HG03565 (cell line): ENCODE measurements at regions not wholly inside any gene's neighbourhood (a gene's known extent, or its start where the extent isn't known, plus 50 kb on each side); places are given as distances from the start of the nearest gene placed in this dataset.
A peak's percentile ranks its signal among the peaks of the same experiment; 100 is the strongest.

Source experiments
- ATAC-seq: cut with Tn5 transposase; IDR thresholded peaks from one replicate; pipeline ENCODE4 v1.9.1; 2021; ENCODE audit warnings: mild to moderate bottlenecking, moderate library complexity; ENCODE audit not compliant: unreplicated experiment

DNA sequence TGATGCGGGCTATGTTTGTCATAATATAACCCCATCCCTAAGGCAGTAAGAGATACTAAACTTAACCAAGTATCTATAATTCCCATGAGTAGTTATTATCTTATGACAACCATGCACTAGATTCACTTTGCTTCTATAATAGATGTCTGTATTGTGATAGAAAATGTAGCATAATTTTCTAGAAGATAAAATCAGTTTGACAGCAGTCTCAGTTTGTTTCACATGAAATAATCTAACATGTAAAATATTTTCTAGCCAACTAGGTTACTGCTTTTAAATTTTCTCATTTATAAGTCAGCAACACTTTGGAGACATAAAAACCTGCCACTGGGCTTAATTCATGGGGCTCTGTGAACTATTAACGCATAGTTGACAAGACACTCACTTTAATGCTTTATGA is 1410.7 kb upstream of the ATXN8OS start:
- ATAC-seq, result no peak

DNA sequence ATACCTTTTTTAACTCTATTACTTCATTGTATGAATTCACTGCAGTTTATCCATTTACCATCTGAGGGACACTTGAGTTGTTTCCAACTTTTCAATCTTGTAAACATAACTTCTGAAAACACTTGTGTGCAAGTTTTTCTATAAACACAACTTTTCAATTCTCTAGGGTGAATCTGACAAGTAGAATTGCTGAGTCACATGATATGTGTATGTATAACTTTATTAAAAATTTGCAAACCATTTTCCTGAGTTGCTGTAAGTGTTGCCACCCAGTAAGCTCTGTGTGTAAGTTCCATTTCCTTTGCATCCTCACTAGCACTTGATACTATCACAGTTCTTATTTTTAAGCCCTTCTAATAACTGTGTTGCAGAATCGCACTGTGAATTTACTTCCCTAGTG is 1415.6 kb upstream of the ATXN8OS start:
- no peak for ATAC-seq

DNA sequence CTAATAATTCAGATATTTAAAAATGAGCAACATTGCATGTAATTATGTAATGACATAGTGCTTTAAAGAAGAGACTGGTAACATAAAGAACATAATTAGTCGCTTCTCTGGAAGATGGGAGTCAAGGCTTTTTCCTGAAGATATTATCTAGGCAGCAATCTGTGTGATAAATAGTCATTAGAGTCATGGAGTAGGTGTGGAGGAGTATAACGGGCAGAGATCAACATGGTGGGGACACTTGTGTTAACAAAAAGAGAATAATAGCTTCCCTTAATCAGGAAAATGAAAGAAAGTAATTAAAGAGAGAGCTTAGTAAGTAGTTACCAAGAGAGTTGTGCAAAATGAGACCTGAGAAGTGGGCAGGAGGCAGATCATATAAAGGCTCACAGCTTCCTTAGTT is 1417.1 kb upstream of the ATXN8OS start:
- ATAC-seq, result no peak

DNA sequence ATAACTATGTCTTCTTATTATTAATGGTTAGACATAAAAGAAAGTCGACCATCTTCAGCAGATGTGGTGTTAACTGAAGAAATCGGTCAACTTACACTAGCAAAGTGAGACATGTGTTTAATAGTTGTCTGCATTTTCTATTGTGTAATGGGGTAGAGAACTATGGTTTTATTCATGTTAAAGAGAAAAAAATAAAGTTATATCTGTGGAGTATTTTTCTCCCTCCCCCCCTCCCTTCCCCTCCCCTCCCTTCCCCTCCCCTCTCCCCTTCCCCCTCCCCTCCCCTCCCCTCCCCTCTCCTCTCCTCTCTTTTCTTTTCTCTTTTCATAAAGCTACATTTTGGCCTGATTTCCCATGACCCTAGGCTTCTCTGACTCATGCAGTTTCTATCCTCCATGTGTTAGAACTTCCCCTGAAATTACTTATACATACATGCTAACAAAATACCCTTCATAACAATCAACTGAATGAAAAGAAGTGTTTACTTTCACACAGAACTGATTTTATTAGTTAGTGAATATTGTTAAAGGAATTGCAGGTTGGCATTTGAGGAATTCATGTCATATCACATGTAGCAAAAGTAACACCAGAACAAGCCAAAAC is 1431.0 kb upstream of the ATXN8OS start:
- ATAC-seq, result no peak

DNA sequence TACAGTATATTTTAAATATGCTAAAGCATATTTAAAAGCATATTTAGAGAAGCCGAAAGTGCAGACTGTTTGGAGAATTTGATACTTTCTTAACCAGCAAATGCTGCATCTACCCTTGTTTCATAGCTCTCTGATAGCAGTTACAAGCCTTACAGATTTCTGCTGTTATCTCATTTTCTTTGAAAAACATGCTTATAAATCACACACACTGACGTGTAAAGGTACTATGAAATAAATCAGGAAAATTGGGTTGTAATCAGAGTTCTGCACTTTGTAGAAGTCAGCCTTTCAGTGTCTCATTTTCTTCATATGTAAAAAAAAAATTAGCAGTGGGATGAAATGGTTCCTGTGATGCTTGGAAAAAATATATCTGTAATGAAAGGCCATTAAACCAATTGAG is 1432.4 kb upstream of the ATXN8OS start:
- no peak for ATAC-seq

DNA sequence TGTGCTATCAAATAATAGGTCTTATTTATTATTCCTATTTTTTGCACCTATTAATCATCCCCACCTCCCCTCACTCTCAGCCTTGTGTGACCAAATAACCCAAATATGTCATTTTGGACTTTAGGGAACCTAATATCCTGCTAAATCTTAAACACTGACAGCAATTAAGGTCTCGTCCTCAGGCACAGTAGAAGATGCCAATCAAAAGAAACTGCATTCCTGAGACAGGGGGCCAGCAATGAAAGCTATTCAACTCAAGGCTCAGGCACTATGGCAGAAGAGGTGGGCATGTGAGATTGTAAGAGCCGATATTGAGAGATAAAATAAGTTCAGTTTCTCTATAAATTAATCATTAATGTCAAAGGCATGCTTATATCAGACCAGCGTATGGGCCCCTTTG is 1437.7 kb upstream of the PCDH9 start:
- no peak for ATAC-seq

DNA sequence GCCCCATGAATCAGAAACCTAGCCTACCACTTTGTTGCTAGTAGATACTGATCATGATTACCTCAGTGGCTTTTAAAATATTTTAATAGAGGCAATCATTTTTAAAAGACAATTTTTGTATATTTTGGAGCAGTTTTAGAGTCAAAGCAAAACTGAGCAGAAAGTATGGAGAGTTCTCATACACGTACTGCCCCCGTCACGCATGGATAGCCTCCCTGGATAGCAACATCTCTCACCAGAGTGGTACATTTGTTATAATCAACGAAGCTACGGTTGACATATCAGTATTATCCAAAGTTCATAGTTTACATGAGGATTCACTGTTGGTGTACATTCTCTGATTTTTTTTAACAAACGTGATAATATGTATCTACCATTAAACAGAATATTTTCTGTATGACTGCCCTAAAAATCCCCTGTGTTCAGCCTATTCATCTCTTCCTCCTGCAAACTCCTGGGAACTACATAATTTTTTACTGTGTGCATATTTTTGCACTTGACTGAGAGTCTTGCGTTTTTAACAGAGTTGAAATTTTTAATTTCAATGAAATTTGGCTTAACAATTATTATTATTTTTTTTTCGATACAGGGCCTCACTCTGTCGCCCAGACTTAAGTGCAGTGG is 1436.8 kb upstream of the PCDH9 start:
- ATAC-seq, result peak; percentile 52

DNA sequence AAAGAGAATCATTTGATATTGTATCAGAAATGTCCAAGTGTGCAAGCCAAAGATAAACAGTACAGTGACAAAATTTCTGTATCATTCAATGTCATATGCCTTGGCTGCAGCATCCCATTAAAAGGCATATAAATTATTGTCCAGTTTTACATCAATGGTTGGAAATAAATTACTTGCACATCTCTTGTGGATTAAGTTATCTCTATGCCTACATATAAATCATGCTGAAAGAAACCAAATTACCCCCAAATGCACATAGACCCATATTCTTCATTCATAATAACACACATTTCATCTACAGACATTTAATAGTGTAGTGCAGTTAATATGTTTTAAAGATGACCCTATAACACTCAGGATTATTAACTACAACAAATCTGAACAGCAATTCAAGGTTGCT is 1415.7 kb upstream of the PCDH9 start:
- no peak for ATAC-seq

DNA sequence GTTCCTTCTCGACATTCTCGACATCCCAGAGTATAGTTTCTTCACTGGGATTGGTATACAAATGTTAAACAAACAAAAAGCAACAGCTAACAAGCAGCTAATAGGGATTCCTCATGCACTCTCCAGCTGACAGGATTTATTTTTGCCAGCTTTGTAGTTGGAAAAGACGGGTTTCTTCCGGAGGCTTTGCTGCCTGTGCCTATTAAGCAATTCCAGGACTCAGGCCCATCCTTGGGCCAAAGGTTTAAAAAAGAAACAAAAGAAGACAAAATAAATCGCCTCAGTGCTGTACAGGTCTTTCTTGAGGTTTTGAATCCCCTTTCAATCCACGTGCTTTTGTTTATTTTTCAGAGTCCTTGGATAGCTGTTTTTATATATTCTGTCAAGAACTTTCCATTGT is 1414.5 kb upstream of the PCDH9 start:
- ATAC-seq, result no peak

DNA sequence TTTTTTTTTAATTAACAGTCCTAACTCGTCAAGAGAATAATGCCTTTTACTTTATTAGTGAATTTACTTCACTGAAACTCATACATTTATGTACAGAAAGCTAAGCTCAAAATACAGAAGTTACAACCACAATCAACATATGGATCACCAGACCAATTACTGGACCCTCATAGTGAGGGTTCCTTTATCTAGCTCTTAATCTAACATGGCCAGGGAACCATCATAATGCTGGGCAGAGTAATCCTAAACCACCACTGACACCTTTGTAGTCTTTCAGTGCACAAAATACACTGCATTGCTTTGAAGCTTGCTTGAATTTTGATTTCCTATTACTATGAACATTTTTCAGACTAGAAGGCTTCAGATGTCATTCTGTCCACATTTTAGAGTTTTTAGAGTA is 1406.6 kb upstream of the PCDH9 start:
- no peak for ATAC-seq

DNA sequence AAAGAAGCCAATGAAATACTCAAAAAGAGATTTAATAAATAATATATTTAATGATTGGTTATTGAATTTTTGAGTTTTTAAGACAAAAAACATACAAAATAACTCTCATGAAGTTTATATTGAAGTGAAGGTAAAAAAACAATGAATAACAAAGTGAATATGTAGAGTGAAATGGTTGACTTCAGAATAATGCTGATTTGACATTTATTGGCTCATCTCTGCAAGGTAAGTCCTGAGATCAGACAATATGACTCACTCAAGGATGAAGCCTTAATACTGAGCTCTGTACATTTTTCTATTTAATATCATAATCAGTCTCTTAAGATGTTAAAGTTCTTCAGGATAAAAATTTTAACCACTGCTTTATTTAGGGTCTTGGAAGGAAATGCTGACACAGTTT is 1398.9 kb upstream of the PCDH9 start:
- no peak for ATAC-seq

DNA sequence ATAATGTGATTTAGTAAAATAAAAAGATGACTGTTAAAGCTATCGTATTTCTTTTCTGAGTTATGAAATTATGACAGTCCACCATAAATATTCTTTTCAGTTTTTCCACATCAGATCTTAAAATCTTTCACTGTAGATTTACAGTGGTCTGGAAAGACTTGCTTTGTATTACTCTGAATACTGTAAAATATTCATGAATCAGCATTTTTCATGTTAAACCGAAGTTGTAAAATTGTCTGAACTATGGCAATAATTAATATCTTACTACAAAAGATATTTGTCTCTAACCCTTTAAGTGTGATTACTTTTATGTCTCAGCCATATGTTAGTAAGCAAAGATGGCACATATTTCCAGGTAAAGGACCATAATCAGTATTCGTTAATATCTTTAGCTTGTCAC is 1397.2 kb upstream of the PCDH9 start:
- ATAC-seq, result no peak

DNA sequence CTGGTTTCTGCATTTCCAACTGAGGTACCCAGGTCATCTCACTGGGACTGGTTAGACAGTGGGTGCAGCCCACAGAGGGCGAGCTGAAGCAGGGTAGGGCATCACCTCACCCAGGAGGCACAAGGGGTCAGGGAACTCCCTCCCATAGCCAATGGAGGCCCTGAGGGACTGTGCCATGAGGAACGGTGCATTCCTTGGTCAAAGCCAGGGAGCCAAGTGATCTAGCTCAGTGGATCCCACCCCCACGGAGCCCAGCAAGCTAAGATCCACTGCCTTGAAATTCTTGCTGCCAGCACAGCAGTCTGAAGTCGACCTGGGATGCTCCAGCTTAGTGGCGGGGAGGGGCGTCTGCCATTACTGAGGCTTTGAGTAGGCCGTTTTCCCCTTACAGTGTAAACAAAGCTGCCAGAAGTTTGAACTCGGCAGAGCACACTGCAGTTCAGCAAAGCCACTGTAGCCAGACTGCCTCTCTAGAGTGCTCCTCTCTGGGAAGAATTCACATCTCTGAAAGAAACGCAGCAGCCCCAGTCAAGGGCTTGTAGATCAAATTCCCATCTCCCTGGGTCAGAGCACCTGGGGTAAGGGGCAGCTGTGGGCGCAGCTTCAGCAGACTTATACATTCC is 1386.6 kb upstream of the PCDH9 start:
- ATAC-seq, result no peak

DNA sequence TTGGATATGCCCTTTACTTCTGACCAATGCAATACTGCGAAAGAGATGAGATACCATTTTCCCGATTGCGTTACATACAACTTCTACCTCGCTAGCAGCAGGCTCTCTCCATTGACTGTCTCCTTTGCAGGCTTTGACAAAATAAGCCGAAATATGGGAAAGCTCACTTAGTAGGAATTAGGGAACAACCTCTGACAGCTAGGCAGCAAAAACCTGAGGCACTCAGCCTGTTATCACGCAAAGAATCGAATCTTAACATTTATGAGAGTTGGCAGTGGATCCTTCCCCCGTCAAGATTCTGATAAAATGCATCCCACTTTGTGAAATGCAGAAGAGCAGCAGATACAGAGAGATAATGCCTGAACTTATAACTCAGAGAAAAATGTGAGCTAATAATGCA is 1379.5 kb upstream of the PCDH9 start:
- ATAC-seq, result no peak

DNA sequence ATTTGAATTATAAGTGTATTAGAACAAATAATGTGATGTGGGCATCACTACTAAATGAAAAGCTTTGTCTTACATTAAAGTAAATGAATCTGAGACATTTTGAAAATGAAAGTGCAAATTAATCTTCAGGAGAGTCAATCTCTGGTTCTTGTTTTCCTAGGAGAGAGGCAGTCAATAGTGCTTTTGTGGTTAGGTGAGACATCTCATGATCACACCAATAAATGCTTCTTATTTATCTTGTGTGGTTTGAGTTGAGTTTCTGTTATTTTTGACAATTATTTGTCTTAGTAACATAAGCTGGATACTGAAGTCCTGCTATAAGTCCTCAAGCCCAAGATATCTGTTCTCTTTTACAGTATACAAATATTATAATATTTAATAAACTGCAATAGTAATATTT is 1378.0 kb upstream of the PCDH9 start:
- no peak for ATAC-seq

DNA sequence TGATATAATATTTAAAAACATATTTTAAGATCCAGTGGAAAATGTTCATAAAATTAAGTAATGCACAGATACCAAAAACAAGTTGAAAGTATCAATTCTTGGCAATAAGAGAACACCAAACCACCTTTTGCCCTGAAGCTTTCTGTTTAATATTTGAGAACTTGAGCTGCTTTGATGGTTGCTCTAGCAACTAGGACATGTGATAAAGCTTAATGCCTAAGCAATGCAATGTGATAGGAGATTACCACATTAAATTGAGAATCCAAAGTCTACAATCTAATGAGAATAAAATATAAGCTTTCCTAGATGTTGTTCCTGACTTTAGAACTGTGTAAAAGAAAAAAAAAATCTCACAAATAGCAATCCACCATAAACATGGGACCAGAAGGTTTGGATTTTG is 1367.5 kb upstream of the PCDH9 start:
- no peak for ATAC-seq

DNA sequence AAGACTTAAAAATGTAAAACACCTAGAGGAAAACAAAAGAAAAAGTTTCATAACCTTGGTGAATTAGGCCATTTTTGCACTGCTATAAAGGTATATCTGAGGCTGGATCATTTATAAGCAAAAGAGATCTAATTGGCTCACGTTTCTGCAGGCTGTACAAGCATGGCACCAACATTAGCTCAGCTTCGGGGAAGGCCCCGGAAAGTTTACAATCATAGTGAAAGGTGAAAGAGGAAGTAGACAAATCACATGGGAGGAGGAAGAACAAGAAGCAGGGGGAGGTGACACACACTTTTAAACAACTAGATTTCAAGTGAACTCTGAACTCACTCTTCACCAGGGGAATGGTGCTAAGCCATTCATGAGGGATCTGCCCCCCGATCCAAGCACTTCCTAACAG is 1358.5 kb upstream of the PCDH9 start:
- ATAC-seq, result peak; percentile 100

DNA sequence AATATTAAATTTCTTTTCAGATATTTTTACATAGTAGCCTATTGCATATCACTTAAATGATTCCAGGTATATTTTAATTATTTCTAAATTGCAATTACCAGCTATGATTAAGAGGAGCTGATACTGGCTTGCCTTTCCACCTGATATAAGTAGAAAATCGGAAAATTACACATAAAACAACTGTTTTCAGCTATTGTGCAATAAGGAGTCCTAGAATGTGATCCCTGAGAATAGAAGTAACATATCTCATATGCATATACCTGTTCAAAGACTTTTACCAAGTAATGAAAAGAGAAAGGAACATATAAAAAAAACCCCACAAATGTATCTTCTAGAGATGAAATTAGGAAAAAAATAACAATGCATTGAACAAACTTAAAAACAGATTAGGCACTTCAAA is 1354.6 kb upstream of the PCDH9 start:
- ATAC-seq, result no peak

DNA sequence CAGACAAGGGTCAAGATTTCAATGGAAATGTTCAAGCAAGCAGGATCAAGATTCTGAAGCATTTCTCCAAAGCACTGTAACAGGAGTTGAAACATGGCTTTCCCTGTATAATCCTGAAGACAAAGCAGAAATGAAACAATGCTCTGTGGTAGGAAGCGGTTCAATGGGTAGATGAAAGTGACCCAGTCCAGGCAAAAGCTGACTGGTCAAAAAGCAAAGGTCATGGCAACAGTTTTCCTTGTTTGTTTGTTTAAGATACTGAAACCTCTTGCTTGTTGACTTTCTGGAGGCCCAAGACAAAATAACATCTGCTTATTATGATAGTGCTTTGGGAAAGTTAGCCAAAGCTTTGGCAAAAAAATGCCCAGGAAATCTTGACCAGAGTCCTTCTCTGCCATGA is 1343.9 kb upstream of the PCDH9 start:
- ATAC-seq, result no peak

DNA sequence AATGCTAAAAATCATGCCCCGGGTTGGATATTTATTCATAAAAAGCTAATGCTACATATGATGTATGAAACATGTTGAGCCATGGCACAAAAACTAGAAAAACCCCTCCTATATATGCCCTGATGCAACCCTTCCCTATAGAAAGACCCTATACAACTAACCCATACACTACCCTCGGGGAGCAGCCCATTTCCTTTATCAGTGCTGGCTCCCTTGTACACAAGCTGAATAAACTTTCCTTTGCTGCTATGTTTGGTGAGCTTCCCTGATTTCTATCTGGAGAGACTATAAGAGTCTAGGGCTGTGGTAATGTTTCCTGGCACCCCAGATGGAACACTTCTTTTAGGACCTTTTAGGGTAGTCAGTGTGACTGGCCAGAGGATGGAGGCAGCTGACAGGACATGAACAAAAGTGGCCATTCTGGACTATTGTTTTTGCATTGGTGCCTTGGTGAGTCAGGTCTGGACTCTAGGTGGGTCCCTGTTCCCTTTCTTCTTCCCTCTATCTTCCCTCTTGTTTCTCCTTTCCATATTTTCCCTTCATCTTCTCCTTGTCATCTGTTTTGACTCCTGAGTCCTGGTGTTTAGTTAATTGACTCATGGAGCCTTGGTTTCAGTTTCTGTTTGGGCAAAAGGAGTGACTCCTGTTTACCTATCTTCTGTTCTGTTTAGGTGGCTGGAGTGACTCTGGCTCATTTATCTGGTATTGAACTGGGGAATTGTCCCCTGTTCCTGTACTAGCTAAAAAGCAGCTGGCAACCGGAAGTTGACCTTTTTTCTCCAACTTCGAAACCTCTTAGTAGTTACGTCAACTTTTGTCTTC is 1321.8 kb upstream of the PCDH9 start:
- ATAC-seq, result no peak

DNA sequence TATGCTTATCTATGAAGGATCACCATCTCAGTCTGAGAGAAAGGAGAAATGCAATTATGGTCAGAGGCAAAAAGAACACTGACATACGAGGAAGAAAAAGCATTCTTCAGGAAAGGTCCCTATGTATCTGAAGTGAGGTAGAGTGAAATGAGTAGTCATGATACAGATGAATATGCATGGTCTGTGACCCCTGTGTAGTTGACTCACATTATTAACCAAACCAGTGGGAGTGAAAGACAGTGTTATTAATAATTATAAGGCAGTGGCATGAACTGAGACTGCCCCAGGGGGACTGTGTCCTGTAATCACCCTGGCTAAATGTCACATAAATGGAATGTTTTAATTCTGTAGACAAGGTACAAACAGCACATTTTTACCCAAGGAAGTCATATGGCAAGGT is 1320.2 kb upstream of the PCDH9 start:
- peak; percentile 56 for ATAC-seq

DNA sequence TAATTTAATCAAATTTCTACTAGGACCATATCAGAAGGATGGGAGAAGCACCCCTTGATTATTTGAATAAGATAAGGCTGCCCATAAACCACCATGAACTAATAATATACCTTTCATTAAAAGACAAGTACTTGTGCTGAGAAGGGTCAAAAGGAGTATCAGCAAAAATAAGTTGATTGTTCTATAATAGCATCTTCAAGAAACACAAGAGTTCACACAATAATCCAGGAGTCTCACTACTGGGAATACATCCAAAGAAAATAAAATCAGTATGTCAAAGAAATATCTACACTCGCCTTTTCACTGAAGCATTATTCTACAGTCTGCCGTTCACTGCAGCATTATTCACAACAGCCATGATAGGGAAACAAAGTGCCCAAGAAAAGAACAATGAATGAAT is 1310.1 kb upstream of the PCDH9 start:
- no peak for ATAC-seq
